ENCODE measurements at regions not wholly inside any gene's neighbourhood (a gene's known extent, or its start where the extent isn't known, plus 50 kb on each side); places are given as distances from the start of the nearest gene placed in this dataset.

GRCh38 chr3:193803288-193803687 is 210.3 kb downstream of the OPA1 start:
- H3K36me3 ChIP-seq (ENCODE audit: insufficient read depth, low read length), result no peaks in the 10 kb centered on the region
- no peaks in the 10 kb centered on the region for H3K4me1 ChIP-seq (ENCODE audit: insufficient read depth, low read length)
- H3K9ac ChIP-seq (ENCODE audit: low read depth, low read length), result no peak overlapping the region
- no peaks in the 10 kb centered on the region for H3K9me3 ChIP-seq (ENCODE audit: control insufficient read depth, insufficient read depth, low read length)

GRCh38 chr3:193805448-193805847 is 212.4 kb downstream of the OPA1 start:
- Histone ChIP-seq H3K36me3 (ENCODE audit: insufficient read depth, low read length) (no peaks in the 10 kb centered on the region), H3K9me3 (ENCODE audit: control insufficient read depth, insufficient read depth, low read length) (no peaks in the 10 kb centered on the region), H3K9ac (ENCODE audit: low read depth, low read length) (no peak overlapping the region), H3K4me1 (ENCODE audit: insufficient read depth, low read length) (peaks cover 12% of the 10 kb centered on the region)

- Histone ChIP-seq H3K9me3 (ENCODE audit: control insufficient read depth, insufficient read depth, low read length) (no peaks in the 10 kb centered on the region), H3K9ac (ENCODE audit: low read depth, low read length) (no peak overlapping the region), H3K4me1 (ENCODE audit: insufficient read depth, low read length) (peaks cover 33% of the 10 kb centered on the region), H3K36me3 (ENCODE audit: insufficient read depth, low read length) (no peaks in the 10 kb centered on the region)
Observed at GRCh38 chr3:193808317-193808716, 215.3 kb downstream of the OPA1 start.

GRCh38 chr3:193809106-193809505 is 216.1 kb downstream of the OPA1 start:
- Histone ChIP-seq H3K9me3 (ENCODE audit: control insufficient read depth, insufficient read depth, low read length) (no peaks in the 10 kb centered on the region), H3K36me3 (ENCODE audit: insufficient read depth, low read length) (no peaks in the 10 kb centered on the region), H3K4me1 (ENCODE audit: insufficient read depth, low read length) (peaks cover 41% of the 10 kb centered on the region), H3K9ac (ENCODE audit: low read depth, low read length) (no peak overlapping the region)

GRCh38 chr3:193812078-193812725 is 219.2 kb downstream of the OPA1 start:
- Histone ChIP-seq H3K9me3 (ENCODE audit: control insufficient read depth, insufficient read depth, low read length) (no peaks in the 10 kb centered on the region), H3K36me3 (ENCODE audit: insufficient read depth, low read length) (no peaks in the 10 kb centered on the region), H3K4me1 (ENCODE audit: insufficient read depth, low read length) (peaks cover 63% of the 10 kb centered on the region), H3K9ac (ENCODE audit: low read depth, low read length) (no peak overlapping the region)

- H3K4me1 ChIP-seq (ENCODE audit: insufficient read depth, low read length), result peaks cover 66% of the 10 kb centered on the region
Observed at GRCh38 chr3:193812791-193813500, 219.9 kb downstream of the OPA1 start.

GRCh38 chr3:193813501-193813830 is 220.5 kb downstream of the OPA1 start:
- Histone ChIP-seq H3K36me3 (ENCODE audit: insufficient read depth, low read length) (no peaks in the 10 kb centered on the region), H3K9ac (ENCODE audit: low read depth, low read length) (no peak overlapping the region), H3K9me3 (ENCODE audit: control insufficient read depth, insufficient read depth, low read length) (no peaks in the 10 kb centered on the region), H3K4me1 (ENCODE audit: insufficient read depth, low read length) (peaks cover 66% of the 10 kb centered on the region)

More at GRCh38 chr3:193812791-193813500, 219.9 kb downstream of the OPA1 start:
- Histone ChIP-seq H3K36me3 (ENCODE audit: insufficient read depth, low read length) (no peaks in the 10 kb centered on the region), H3K9ac (ENCODE audit: low read depth, low read length) (no peak overlapping the region), H3K9me3 (ENCODE audit: control insufficient read depth, insufficient read depth, low read length) (no peaks in the 10 kb centered on the region)

GRCh38 chr3:193814166-193814892 is 221.3 kb downstream of the OPA1 start:
- Histone ChIP-seq H3K9me3 (ENCODE audit: control insufficient read depth, insufficient read depth, low read length) (no peaks in the 10 kb centered on the region), H3K36me3 (ENCODE audit: insufficient read depth, low read length) (no peaks in the 10 kb centered on the region), H3K4me1 (ENCODE audit: insufficient read depth, low read length) (peaks cover 58% of the 10 kb centered on the region), H3K9ac (ENCODE audit: low read depth, low read length) (no peak overlapping the region)

- H3K36me3 ChIP-seq (ENCODE audit: insufficient read depth, low read length), result no peaks in the 10 kb centered on the region
- no peak overlapping the region for H3K9ac ChIP-seq (ENCODE audit: low read depth, low read length)
- H3K9me3 ChIP-seq (ENCODE audit: control insufficient read depth, insufficient read depth, low read length), result no peaks in the 10 kb centered on the region
- H3K4me1 ChIP-seq (ENCODE audit: insufficient read depth, low read length), result peaks cover 53% of the 10 kb centered on the region
Observed at GRCh38 chr3:193815246-193816027, 222.4 kb downstream of the OPA1 start.

GRCh38 chr3:193816028-193816395 is 223.0 kb downstream of the OPA1 start:
- Histone ChIP-seq H3K9me3 (ENCODE audit: control insufficient read depth, insufficient read depth, low read length) (no peaks in the 10 kb centered on the region), H3K9ac (ENCODE audit: low read depth, low read length) (no peak overlapping the region), H3K4me1 (ENCODE audit: insufficient read depth, low read length) (peaks cover 53% of the 10 kb centered on the region), H3K36me3 (ENCODE audit: insufficient read depth, low read length) (no peaks in the 10 kb centered on the region)

GRCh38 chr3:193816656-193817311 is 223.8 kb downstream of the OPA1 start:
- Histone ChIP-seq H3K9me3 (ENCODE audit: control insufficient read depth, insufficient read depth, low read length) (no peaks in the 10 kb centered on the region), H3K36me3 (ENCODE audit: insufficient read depth, low read length) (no peaks in the 10 kb centered on the region), H3K4me1 (ENCODE audit: insufficient read depth, low read length) (peaks cover 45% of the 10 kb centered on the region), H3K9ac (ENCODE audit: low read depth, low read length) (peak overlapping the region; percentile 5; the same call in 1 of the 2 replicates)

GRCh38 chr3:193819117-193820010 is 226.4 kb downstream of the OPA1 start:
- no peaks in the 10 kb centered on the region for H3K9me3 ChIP-seq (ENCODE audit: control insufficient read depth, insufficient read depth, low read length)
- H3K36me3 ChIP-seq (ENCODE audit: insufficient read depth, low read length), result no peaks in the 10 kb centered on the region
- peaks cover 22% of the 10 kb centered on the region for H3K4me1 ChIP-seq (ENCODE audit: insufficient read depth, low read length)
- H3K9ac ChIP-seq (ENCODE audit: low read depth, low read length), result no peak overlapping the region

- no peaks in the 10 kb centered on the region for H3K9me3 ChIP-seq (ENCODE audit: control insufficient read depth, insufficient read depth, low read length)
- H3K9ac ChIP-seq (ENCODE audit: low read depth, low read length), result no peak overlapping the region
- H3K4me1 ChIP-seq (ENCODE audit: insufficient read depth, low read length), result peaks cover 8% of the 10 kb centered on the region; the same call in 1 of the 2 replicates
- no peaks in the 10 kb centered on the region for H3K36me3 ChIP-seq (ENCODE audit: insufficient read depth, low read length)
Observed at GRCh38 chr3:193821151-193821668, 228.2 kb downstream of the OPA1 start.
